BJ (cell line): ENCODE measurements at regions not wholly inside any gene's neighbourhood (a gene's known extent, or its start where the extent isn't known, plus 50 kb on each side); places are given as distances from the start of the nearest gene placed in this dataset.

ENCODE experiments used
- CTCF ChIA-PET: fragments of 350-600 bp; formaldehyde crosslinking; extraction: SDS; loops from one replicate; lab custom pipeline; 2021; ENCODE audit warnings: antibody characterized with exemption, inconsistent platforms; lab: Yijun Ruan, JAX
- POLR2A ChIA-PET: fragments of 300-600 bp; sonication (Branson Sonifier 250); formaldehyde crosslinking; extraction: SDS; loops from one replicate; lab custom pipeline; 2021; ENCODE audit warnings: antibody characterized with exemption; lab: Charles Lee
- DNase-seq: peaks from one replicate; pipeline ENCODE4 v3.0.0-alpha.2; 2011; ENCODE audit warnings: low read depth
- H3K27me3 ChIP-seq: 2 replicates; pipeline ENCODE4 v1.6.0; 2011; ENCODE audit warnings: low read length; ENCODE audit not compliant: control insufficient read depth, insufficient read depth
- H3K36me3 ChIP-seq: 2 replicates; pipeline ENCODE4 v1.5.1; 2011; ENCODE audit warnings: low read length; ENCODE audit not compliant: control insufficient read depth, insufficient read depth
- H3K4me3 ChIP-seq: 2 replicates; pipeline ENCODE4 v1.5.1; 2011; ENCODE audit warnings: low read depth, mild to moderate bottlenecking, control low read depth, low read length
- CTCF ChIP-seq: IDR thresholded peaks from 2 replicates; pipeline ENCODE4 v1.5.1; 2011; ENCODE audit warnings: low read depth, mild to moderate bottlenecking, control low read depth, inconsistent platforms, low read length, moderate library complexity; ENCODE audit not compliant: insufficient read depth

GRCh38 chr9:75734802-75735201, 155.7 kb upstream of the PCSK5 start:
- TF ChIP-seq CTCF, result no peak
- H3K36me3 ChIP-seq, result no peaks in the 10 kb centered on the region
- no peak for DNase-seq
- no peaks in the 10 kb centered on the region for H3K27me3 ChIP-seq
- H3K4me3 ChIP-seq, result no peak overlapping the region
- CTCF ChIA-PET, result no interaction called here
- POLR2A ChIA-PET, result no interaction called here

GRCh38 chr9:75739884-75740611, 150.4 kb upstream of the PCSK5 start:
- no peak for DNase-seq
- no peaks in the 10 kb centered on the region for H3K27me3 ChIP-seq
- ChIA-PET CTCF (no interaction called here), POLR2A (no interaction called here)
- TF ChIP-seq CTCF, result no peak
- no peaks in the 10 kb centered on the region for H3K36me3 ChIP-seq
- no peak overlapping the region for H3K4me3 ChIP-seq

- Histone ChIP-seq H3K4me3 (no peak overlapping the region), H3K36me3 (no peaks in the 10 kb centered on the region), H3K27me3 (no peaks in the 10 kb centered on the region)
- CTCF ChIA-PET, result no interaction called here
- TF ChIP-seq CTCF, result no peak
- POLR2A ChIA-PET, result no interaction called here
- no peak for DNase-seq
Observed at GRCh38 chr9:75743855-75744254, 146.6 kb upstream of the PCSK5 start.

- DNase-seq, result no peak
- Histone ChIP-seq H3K4me3 (no peak overlapping the region), H3K36me3 (no peaks in the 10 kb centered on the region), H3K27me3 (no peaks in the 10 kb centered on the region)
- TF ChIP-seq CTCF, result no peak
- ChIA-PET CTCF (no interaction called here), POLR2A (no interaction called here)
Observed at GRCh38 chr9:75754080-75754479, 136.4 kb upstream of the PCSK5 start.

GRCh38 chr9:75775166-75775565, 115.3 kb upstream of the PCSK5 start:
- H3K27me3 ChIP-seq, result no peaks in the 10 kb centered on the region
- POLR2A ChIA-PET, result no interaction called here
- no peak for DNase-seq
- H3K36me3 ChIP-seq, result no peaks in the 10 kb centered on the region
- TF ChIP-seq CTCF, result no peak
- no peak overlapping the region for H3K4me3 ChIP-seq
- CTCF ChIA-PET, result no interaction called here
